ENCODE measurements at regions not wholly inside any gene's neighbourhood (a gene's known extent, or its start where the extent isn't known, plus 50 kb on each side); places are given as distances from the start of the nearest gene placed in this dataset.

GRCh38 chr6:112427499-112427898, 80.4 kb downstream of the RFPL4B start:
- TF ChIP-seq CTCF (IDR thresholded peaks at IDR 0.05; ENCODE audit: low read depth, low read length), result no peak

GRCh38 chr6:112428477-112428876, 81.3 kb downstream of the RFPL4B start:
- DNase-seq (ENCODE audit: low read depth in 2 of 2), result no peak
- no peak overlapping the region for H3K4me3 ChIP-seq (replicated peaks in 1 of 2; ENCODE audit: low read depth in 2 of 2, low read length in 2 of 2)
- no peak for TF ChIP-seq CTCF (IDR thresholded peaks at IDR 0.05; ENCODE audit: low read depth, low read length)

More at GRCh38 chr6:112427499-112427898, 80.4 kb downstream of the RFPL4B start:
- no peak for DNase-seq (ENCODE audit: low read depth in 2 of 2)
- no peak overlapping the region for H3K4me3 ChIP-seq (replicated peaks in 1 of 2; ENCODE audit: low read depth in 2 of 2, low read length in 2 of 2)

- peak; percentile 24 for TF ChIP-seq CTCF (IDR thresholded peaks at IDR 0.05; ENCODE audit: low read depth, low read length)
- no peak overlapping the region for H3K4me3 ChIP-seq (replicated peaks in 1 of 2; ENCODE audit: low read depth in 2 of 2, low read length in 2 of 2)
- DNase-seq (ENCODE audit: low read depth in 2 of 2), result peak; percentile 39 to 49
Measured at GRCh38 chr6:112429226-112429625, 82.1 kb downstream of the RFPL4B start.

DNA sequence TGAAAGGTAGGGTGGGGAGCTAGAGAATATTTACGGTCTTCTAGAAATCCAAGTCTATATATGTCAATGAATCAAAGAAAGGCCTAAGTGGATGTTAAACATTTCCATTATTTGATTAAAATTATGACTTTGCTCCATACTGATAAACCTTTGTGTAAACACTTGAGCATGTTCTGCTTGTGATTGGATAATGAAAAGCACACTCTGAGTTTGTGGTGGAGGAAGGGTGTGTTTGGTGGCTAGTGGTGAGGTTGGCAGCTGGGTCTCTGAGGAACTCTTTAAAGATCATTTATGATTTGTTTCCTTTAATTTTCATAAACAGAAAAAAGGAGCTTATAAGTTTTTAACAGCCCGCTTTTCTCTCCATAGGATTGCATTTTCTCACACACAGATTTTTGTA, 84.7 kb downstream of the RFPL4B start:
- TF ChIP-seq CTCF (IDR thresholded peaks at IDR 0.05; ENCODE audit: low read depth, low read length), result no peak
- H3K4me3 ChIP-seq (replicated peaks in 1 of 2; ENCODE audit: low read depth in 2 of 2, low read length in 2 of 2), result no peak overlapping the region
- DNase-seq (ENCODE audit: low read depth in 2 of 2), result no peak

- no peak overlapping the region for H3K4me3 ChIP-seq (replicated peaks in 1 of 2; ENCODE audit: low read depth in 2 of 2, low read length in 2 of 2)
- no peak for TF ChIP-seq CTCF (IDR thresholded peaks at IDR 0.05; ENCODE audit: low read depth, low read length)
- DNase-seq (ENCODE audit: low read depth in 2 of 2), result no peak
Measured at GRCh38 chr6:112432853-112433252, 85.7 kb downstream of the RFPL4B start.

GRCh38 chr6:112433457-112433856, 86.3 kb downstream of the RFPL4B start:
- TF ChIP-seq CTCF (IDR thresholded peaks at IDR 0.05; ENCODE audit: low read depth, low read length), result no peak
- no peak for DNase-seq (ENCODE audit: low read depth in 2 of 2)
- H3K4me3 ChIP-seq (replicated peaks in 1 of 2; ENCODE audit: low read depth in 2 of 2, low read length in 2 of 2), result no peak overlapping the region

DNA sequence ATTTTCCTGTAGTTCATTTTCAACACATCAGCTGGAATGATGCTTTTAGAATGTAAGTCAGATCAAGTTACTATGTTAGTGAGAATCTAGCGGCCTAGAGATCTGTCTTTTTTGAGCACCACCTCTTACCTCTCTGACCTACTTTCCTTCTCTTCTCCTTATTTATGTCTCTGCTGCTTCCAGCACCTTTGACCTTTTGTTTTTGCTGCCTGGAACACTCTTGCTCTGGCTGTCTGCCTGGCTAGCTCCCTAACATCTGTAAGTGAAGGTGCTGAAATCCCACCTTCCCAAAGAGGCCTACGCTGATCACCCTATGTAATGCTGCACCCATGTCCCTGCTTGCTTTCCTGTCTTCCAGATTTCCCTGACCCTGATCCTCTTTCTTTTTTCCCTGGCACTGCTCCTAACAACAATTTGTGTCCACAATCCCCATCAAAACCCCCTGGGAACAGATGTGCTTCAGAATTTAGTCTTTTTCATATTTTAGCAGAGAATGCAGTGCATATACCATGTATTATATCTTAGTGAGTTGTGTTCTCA, 87.8 kb downstream of the RFPL4B start:
- no peak overlapping the region for H3K4me3 ChIP-seq (replicated peaks in 1 of 2; ENCODE audit: low read depth in 2 of 2, low read length in 2 of 2)
- TF ChIP-seq CTCF (IDR thresholded peaks at IDR 0.05; ENCODE audit: low read depth, low read length), result no peak
- DNase-seq (ENCODE audit: low read depth in 2 of 2), result no peak

Measured in cardiac fibroblast (primary cell).